ENCODE measurements at regions not wholly inside any gene's neighbourhood (a gene's known extent, or its start where the extent isn't known, plus 50 kb on each side); places are given as distances from the start of the nearest gene placed in this dataset.

DNA sequence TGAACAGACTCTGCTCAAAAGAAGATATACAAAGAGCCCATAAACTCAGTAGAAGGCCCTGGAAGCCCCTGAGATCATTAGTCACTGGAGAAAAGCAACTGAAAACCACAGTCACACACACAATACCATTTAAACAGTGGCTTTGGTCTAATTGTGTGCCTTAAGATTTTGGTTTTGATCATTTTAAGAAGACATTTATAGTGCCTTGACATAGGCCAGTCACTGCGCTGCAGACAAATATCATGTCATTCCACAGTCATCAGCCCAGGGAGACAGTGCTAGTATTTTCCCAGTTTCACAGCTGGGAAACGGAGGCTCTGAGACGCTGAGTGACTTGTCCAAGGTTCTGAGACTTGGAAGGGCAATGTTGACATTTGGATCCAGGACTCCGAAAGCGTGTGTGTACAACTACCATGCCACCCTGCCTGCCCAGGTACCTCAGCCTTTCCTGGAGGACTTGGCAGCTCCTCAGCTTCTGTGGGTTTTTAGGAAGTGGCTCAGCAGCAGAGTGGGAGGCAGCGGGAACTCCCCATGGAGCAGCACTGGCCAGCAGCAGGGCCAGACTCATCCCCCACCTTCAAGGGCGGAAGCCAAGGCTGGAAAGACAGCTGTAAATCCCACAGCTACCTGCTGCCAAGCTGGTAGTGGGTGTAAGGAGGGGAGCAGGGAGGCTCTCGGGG, 173.9 kb downstream of the WDR11 start:
- no peaks in the 10 kb centered on the region for H3K27me3 Mint-ChIP-seq
- no peak overlapping the region for H3K27ac Mint-ChIP-seq
- DNase-seq: no peak
- H3K4me3 Mint-ChIP-seq: no peak overlapping the region
- CTCF ChIA-PET: interaction anchor here (0.5 kb wide), 1 partner anchor 1227 kb away, joined by 4 read pairs; no protein-coding TSS in a partner anchor
- POLR2A ChIA-PET: no interaction called here
- no peaks in the 10 kb centered on the region for H3K36me3 Mint-ChIP-seq (ENCODE audit: low read depth)
- H3K9me3 Mint-ChIP-seq: no peaks in the 10 kb centered on the region
- H3K4me1 Mint-ChIP-seq: no peaks in the 10 kb centered on the region

- H3K27me3 Mint-ChIP-seq: no peaks in the 10 kb centered on the region
- H3K36me3 Mint-ChIP-seq (ENCODE audit: low read depth): no peaks in the 10 kb centered on the region
- no peaks in the 10 kb centered on the region for H3K4me1 Mint-ChIP-seq
- no peaks in the 10 kb centered on the region for H3K9me3 Mint-ChIP-seq
- H3K4me3 Mint-ChIP-seq: no peak overlapping the region
- H3K27ac Mint-ChIP-seq: no peak overlapping the region
- ChIA-PET POLR2A (no interaction called here), CTCF (interaction anchor here (0.5 kb wide), 1 partner anchor 1226 kb away, joined by 4 read pairs; no protein-coding TSS in a partner anchor)
- no peak for DNase-seq
These were observed 174.6 kb downstream of the WDR11 start for GRCh38 chr10:121025731-121026130.

DNA sequence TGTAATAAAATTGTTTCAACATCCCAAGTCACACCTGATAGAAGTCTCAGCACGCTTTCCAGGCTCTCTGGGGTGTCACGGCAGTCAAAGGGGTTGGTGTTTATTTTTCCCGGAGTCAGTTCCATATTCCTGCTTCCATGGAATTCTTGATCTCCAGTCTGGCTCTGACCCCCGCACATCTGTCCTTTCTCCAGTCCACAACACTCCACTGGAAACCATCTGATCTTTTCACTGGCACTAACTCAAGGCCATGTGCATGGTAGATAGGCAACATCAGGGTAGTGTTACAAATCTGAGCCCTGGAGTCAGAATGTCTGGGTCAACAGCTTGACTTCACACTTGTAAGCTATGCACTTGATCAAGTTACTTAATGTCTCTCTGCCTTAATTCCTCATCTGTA, 176.2 kb downstream of the WDR11 start:
- no peak for DNase-seq
- POLR2A ChIA-PET: no interaction called here
- CTCF ChIA-PET: no interaction called here
- Mint-ChIP-seq H3K27ac (no peak overlapping the region), H3K27me3 (no peaks in the 10 kb centered on the region), H3K9me3 (no peaks in the 10 kb centered on the region), H3K4me3 (no peak overlapping the region), H3K36me3 (ENCODE audit: low read depth) (no peaks in the 10 kb centered on the region), H3K4me1 (no peaks in the 10 kb centered on the region)

GRCh38 chr10:121032460-121032859, 181.3 kb downstream of the WDR11 start:
- no peaks in the 10 kb centered on the region for H3K36me3 Mint-ChIP-seq (ENCODE audit: low read depth)
- no peak overlapping the region for H3K4me3 Mint-ChIP-seq
- DNase-seq: no peak
- ChIA-PET POLR2A (no interaction called here), CTCF (interaction anchor here (0.5 to 0.6 kb wide), 2 partner anchors 621 to 1957 kb away, joined by 3 to 5 read pairs; no protein-coding TSS in a partner anchor)
- no peaks in the 10 kb centered on the region for H3K27me3 Mint-ChIP-seq
- H3K27ac Mint-ChIP-seq: no peak overlapping the region
- no peaks in the 10 kb centered on the region for H3K4me1 Mint-ChIP-seq
- no peaks in the 10 kb centered on the region for H3K9me3 Mint-ChIP-seq

DNA sequence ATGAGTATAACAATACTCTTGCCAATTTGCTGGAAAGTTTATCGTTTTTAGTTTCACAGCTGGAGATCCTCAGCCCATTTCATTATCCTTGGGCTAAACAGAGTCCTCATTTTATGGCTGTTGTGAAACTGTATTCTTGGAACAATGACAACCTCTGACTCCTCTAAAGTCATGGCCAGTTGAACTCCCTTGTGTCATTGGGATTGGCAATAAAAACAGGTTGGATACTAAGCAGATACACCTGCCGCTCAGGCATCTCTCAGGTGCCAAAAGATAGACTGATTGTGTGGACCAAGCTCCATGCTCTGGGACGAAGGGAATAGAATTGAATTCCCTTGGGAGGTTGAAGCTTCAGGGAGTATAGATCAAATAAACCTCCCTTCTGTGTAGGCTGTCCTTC, 182.2 kb downstream of the WDR11 start:
- ChIA-PET POLR2A (no interaction called here), CTCF (no interaction called here)
- Mint-ChIP-seq H3K4me3 (no peak overlapping the region), H3K9me3 (no peaks in the 10 kb centered on the region), H3K27me3 (no peaks in the 10 kb centered on the region), H3K4me1 (no peaks in the 10 kb centered on the region), H3K36me3 (ENCODE audit: low read depth) (no peaks in the 10 kb centered on the region), H3K27ac (no peak overlapping the region)
- DNase-seq: no peak

- H3K9me3 Mint-ChIP-seq: no peaks in the 10 kb centered on the region
- H3K27me3 Mint-ChIP-seq: no peaks in the 10 kb centered on the region
- H3K27ac Mint-ChIP-seq: no peak overlapping the region
- H3K36me3 Mint-ChIP-seq (ENCODE audit: low read depth): no peaks in the 10 kb centered on the region
- CTCF ChIA-PET: no interaction called here
- H3K4me1 Mint-ChIP-seq: no peaks in the 10 kb centered on the region
- POLR2A ChIA-PET: no interaction called here
- no peak overlapping the region for H3K4me3 Mint-ChIP-seq
- no peak for DNase-seq
These were observed 185.3 kb downstream of the WDR11 start for GRCh38 chr10:121036431-121036830.

DNA sequence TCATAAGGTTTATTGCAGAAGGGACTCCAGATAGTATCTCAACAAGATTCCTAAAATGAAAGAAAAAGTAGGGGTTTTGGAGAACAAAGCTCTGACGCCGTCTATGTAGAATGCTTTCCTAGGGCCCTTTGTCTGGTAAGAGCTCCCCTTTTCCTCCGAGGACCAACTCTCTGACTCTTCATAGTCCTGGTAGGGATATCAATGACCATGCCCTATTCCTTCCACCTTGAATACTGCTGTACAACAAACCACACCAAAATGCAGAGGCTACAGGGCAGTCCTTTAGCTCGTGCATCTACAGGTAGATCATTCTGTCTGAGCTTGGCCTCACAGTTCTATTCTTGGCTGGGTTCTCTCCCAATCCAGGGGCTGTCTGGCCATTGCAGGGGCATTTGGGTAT, 190.3 kb downstream of the WDR11 start:
- ChIA-PET POLR2A (no interaction called here), CTCF (no interaction called here)
- Mint-ChIP-seq H3K4me1 (no peaks in the 10 kb centered on the region), H3K9me3 (no peaks in the 10 kb centered on the region), H3K27ac (no peak overlapping the region), H3K27me3 (no peaks in the 10 kb centered on the region), H3K4me3 (no peak overlapping the region), H3K36me3 (ENCODE audit: low read depth) (no peaks in the 10 kb centered on the region)
- DNase-seq: no peak

- no peaks in the 10 kb centered on the region for H3K9me3 Mint-ChIP-seq
- CTCF ChIA-PET: no interaction called here
- H3K27ac Mint-ChIP-seq: no peak overlapping the region
- DNase-seq: no peak
- no peaks in the 10 kb centered on the region for H3K36me3 Mint-ChIP-seq (ENCODE audit: low read depth)
- no peak overlapping the region for H3K4me3 Mint-ChIP-seq
- H3K27me3 Mint-ChIP-seq: no peaks in the 10 kb centered on the region
- POLR2A ChIA-PET: no interaction called here
- no peaks in the 10 kb centered on the region for H3K4me1 Mint-ChIP-seq
These were observed 190.7 kb downstream of the WDR11 start for GRCh38 chr10:121041906-121042305.

- no peaks in the 10 kb centered on the region for H3K4me1 Mint-ChIP-seq
- no peak for DNase-seq
- H3K9me3 Mint-ChIP-seq: no peaks in the 10 kb centered on the region
- no peak overlapping the region for H3K4me3 Mint-ChIP-seq
- H3K36me3 Mint-ChIP-seq (ENCODE audit: low read depth): no peaks in the 10 kb centered on the region
- ChIA-PET CTCF (no interaction called here), POLR2A (no interaction called here)
- H3K27ac Mint-ChIP-seq: no peak overlapping the region
- H3K27me3 Mint-ChIP-seq: no peaks in the 10 kb centered on the region
These were observed 191.2 kb downstream of the WDR11 start for GRCh38 chr10:121042342-121042741.

DNA sequence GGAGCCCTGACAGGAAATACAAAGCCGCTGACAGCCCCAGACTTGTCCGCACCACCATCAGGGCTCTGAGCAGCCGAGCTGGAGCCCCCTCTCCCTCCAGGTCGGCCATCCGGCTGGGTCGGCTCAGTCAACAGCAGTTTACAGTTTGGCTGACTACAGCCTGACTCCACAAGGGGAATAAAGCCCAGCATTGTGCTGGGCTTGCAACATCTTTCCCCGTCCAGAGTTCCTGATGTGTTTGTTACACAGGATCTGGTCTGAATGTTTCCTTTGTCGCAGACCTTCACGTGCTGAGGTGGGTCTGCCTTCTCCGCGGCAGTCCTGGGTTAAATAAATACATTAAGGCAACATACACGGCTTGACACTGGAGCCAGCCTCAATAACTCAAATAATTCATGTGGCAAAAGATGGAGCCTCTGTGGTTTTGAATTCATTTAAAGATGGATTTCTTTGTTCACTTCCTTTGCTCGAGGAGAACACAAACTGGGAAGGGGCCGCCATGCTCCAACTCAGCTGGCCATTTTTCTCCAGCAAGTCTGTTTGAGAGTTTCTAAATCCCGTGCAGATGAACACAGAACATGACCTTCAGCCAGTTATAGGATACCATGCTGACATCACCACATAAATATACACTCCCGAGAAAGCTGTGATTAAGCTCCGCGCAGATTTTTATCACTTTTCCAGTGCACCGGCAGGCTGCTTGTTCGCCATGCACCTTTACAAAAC, 192.1 kb downstream of the WDR11 start:
- ChIA-PET POLR2A (no interaction called here), CTCF (no interaction called here)
- no peak overlapping the region for H3K27ac Mint-ChIP-seq
- no peaks in the 10 kb centered on the region for H3K9me3 Mint-ChIP-seq
- no peaks in the 10 kb centered on the region for H3K36me3 Mint-ChIP-seq (ENCODE audit: low read depth)
- no peak overlapping the region for H3K4me3 Mint-ChIP-seq
- no peaks in the 10 kb centered on the region for H3K4me1 Mint-ChIP-seq
- no peak for DNase-seq
- H3K27me3 Mint-ChIP-seq: no peaks in the 10 kb centered on the region

DNA sequence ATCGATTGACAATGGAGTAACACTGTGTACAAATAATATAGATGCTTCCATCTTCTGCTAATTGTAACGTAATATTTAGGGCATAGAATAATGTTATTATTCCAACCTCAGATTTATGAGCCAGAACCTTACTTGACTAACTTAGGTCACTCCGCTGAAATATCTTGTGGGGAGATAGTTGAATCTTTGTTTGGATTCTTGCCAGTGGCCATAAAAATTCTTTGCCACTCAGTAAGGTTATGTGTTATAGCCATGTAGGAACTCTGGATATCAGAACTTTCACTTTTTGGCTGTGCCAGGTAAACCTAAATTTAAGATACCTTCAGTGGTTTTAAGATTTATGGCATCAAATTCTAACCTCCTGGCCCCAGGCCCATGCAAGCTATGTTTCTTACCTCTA, 197.6 kb downstream of the WDR11 start:
- ChIA-PET POLR2A (no interaction called here), CTCF (no interaction called here)
- Mint-ChIP-seq H3K36me3 (ENCODE audit: low read depth) (no peaks in the 10 kb centered on the region), H3K4me3 (no peak overlapping the region), H3K27me3 (no peaks in the 10 kb centered on the region), H3K27ac (no peak overlapping the region), H3K9me3 (no peaks in the 10 kb centered on the region), H3K4me1 (no peaks in the 10 kb centered on the region)
- DNase-seq: no peak

- DNase-seq: no peak
- H3K36me3 Mint-ChIP-seq (ENCODE audit: low read depth): no peaks in the 10 kb centered on the region
- no peak overlapping the region for H3K27ac Mint-ChIP-seq
- no peaks in the 10 kb centered on the region for H3K9me3 Mint-ChIP-seq
- no peak overlapping the region for H3K4me3 Mint-ChIP-seq
- H3K27me3 Mint-ChIP-seq: no peaks in the 10 kb centered on the region
- H3K4me1 Mint-ChIP-seq: no peaks in the 10 kb centered on the region
- ChIA-PET CTCF (no interaction called here), POLR2A (no interaction called here)
These were observed 198.3 kb downstream of the WDR11 start for GRCh38 chr10:121049489-121049888.

DNA sequence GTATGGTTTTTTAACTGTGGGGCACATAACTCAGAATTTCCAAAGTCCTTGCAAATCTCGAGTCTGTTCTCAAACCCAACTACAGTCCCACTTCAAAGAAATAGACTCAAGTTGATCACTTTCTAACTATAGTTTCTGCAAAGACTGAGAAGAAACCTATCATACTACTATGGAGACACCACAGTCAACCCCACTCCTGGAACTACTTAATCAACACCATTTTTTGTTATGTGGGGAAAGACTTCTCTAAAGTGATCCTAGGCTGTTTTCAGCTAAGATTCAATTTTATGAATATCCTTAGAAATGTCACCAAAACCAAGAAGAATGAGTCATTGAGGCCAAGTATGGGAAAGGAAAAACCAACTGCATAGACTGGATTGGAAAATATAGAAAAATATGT, 198.8 kb downstream of the WDR11 start:
- DNase-seq: no peak
- ChIA-PET CTCF (no interaction called here), POLR2A (no interaction called here)
- no peak overlapping the region for H3K4me3 Mint-ChIP-seq
- no peak overlapping the region for H3K27ac Mint-ChIP-seq
- H3K27me3 Mint-ChIP-seq: no peaks in the 10 kb centered on the region
- H3K4me1 Mint-ChIP-seq: no peaks in the 10 kb centered on the region
- H3K9me3 Mint-ChIP-seq: no peaks in the 10 kb centered on the region
- no peaks in the 10 kb centered on the region for H3K36me3 Mint-ChIP-seq (ENCODE audit: low read depth)

DNA sequence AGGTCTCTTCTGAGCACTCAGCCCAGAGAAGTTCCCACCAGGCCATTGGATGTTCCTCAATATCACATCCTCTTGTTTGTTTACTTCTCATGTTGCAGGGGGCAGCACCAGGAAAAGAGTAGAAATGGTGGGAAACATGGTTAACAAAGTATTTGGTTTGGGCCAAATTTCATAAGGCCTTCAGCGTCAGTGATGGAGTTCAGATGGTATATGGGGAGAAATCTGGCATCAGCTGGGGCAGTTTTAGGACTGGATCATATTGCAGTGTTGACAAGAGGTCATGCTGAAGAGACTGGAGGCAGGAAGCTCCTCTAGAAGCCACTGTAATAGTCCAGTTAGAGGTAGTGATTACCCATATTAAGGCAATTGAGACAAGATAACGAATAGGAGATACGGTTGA, 200.0 kb downstream of the WDR11 start:
- Mint-ChIP-seq H3K27ac (no peak overlapping the region), H3K36me3 (ENCODE audit: low read depth) (no peaks in the 10 kb centered on the region), H3K9me3 (no peaks in the 10 kb centered on the region), H3K4me1 (no peaks in the 10 kb centered on the region), H3K4me3 (no peak overlapping the region), H3K27me3 (no peaks in the 10 kb centered on the region)
- DNase-seq: no peak
- ChIA-PET POLR2A (no interaction called here), CTCF (no interaction called here)

Measured in activated CD4-positive, alpha-beta T cell treated with anti-CD3 and anti-CD28 coated beads, Interleukin-2, amount 10 ng/mL, durations not matched to agents 7 days and 5 days (primary cell).